ENCODE measurements at regions not wholly inside any gene's neighbourhood (a gene's known extent, or its start where the extent isn't known, plus 50 kb on each side); places are given as distances from the start of the nearest gene placed in this dataset.

DNA sequence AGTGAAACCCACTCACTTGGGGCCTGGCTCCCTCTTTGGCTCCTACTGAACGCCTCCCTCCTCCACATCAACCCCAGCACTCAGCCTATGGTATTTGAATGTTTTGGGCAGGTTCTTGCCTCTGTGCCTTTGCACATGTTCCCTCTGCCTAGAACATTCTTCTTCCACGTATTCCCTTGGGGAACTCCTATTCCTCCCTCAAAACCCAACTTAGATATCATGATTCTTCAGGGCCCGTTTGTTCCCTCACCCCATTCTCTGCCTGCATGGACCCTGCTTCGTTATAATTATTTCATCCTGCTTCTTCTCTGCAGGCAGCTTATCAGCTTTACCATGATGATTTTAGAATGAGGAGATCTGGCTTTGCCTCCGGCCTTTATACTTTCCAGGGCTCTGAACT, 215.0 kb upstream of the IER5L start (continued):
- TF ChIP-seq, protein P1, sequence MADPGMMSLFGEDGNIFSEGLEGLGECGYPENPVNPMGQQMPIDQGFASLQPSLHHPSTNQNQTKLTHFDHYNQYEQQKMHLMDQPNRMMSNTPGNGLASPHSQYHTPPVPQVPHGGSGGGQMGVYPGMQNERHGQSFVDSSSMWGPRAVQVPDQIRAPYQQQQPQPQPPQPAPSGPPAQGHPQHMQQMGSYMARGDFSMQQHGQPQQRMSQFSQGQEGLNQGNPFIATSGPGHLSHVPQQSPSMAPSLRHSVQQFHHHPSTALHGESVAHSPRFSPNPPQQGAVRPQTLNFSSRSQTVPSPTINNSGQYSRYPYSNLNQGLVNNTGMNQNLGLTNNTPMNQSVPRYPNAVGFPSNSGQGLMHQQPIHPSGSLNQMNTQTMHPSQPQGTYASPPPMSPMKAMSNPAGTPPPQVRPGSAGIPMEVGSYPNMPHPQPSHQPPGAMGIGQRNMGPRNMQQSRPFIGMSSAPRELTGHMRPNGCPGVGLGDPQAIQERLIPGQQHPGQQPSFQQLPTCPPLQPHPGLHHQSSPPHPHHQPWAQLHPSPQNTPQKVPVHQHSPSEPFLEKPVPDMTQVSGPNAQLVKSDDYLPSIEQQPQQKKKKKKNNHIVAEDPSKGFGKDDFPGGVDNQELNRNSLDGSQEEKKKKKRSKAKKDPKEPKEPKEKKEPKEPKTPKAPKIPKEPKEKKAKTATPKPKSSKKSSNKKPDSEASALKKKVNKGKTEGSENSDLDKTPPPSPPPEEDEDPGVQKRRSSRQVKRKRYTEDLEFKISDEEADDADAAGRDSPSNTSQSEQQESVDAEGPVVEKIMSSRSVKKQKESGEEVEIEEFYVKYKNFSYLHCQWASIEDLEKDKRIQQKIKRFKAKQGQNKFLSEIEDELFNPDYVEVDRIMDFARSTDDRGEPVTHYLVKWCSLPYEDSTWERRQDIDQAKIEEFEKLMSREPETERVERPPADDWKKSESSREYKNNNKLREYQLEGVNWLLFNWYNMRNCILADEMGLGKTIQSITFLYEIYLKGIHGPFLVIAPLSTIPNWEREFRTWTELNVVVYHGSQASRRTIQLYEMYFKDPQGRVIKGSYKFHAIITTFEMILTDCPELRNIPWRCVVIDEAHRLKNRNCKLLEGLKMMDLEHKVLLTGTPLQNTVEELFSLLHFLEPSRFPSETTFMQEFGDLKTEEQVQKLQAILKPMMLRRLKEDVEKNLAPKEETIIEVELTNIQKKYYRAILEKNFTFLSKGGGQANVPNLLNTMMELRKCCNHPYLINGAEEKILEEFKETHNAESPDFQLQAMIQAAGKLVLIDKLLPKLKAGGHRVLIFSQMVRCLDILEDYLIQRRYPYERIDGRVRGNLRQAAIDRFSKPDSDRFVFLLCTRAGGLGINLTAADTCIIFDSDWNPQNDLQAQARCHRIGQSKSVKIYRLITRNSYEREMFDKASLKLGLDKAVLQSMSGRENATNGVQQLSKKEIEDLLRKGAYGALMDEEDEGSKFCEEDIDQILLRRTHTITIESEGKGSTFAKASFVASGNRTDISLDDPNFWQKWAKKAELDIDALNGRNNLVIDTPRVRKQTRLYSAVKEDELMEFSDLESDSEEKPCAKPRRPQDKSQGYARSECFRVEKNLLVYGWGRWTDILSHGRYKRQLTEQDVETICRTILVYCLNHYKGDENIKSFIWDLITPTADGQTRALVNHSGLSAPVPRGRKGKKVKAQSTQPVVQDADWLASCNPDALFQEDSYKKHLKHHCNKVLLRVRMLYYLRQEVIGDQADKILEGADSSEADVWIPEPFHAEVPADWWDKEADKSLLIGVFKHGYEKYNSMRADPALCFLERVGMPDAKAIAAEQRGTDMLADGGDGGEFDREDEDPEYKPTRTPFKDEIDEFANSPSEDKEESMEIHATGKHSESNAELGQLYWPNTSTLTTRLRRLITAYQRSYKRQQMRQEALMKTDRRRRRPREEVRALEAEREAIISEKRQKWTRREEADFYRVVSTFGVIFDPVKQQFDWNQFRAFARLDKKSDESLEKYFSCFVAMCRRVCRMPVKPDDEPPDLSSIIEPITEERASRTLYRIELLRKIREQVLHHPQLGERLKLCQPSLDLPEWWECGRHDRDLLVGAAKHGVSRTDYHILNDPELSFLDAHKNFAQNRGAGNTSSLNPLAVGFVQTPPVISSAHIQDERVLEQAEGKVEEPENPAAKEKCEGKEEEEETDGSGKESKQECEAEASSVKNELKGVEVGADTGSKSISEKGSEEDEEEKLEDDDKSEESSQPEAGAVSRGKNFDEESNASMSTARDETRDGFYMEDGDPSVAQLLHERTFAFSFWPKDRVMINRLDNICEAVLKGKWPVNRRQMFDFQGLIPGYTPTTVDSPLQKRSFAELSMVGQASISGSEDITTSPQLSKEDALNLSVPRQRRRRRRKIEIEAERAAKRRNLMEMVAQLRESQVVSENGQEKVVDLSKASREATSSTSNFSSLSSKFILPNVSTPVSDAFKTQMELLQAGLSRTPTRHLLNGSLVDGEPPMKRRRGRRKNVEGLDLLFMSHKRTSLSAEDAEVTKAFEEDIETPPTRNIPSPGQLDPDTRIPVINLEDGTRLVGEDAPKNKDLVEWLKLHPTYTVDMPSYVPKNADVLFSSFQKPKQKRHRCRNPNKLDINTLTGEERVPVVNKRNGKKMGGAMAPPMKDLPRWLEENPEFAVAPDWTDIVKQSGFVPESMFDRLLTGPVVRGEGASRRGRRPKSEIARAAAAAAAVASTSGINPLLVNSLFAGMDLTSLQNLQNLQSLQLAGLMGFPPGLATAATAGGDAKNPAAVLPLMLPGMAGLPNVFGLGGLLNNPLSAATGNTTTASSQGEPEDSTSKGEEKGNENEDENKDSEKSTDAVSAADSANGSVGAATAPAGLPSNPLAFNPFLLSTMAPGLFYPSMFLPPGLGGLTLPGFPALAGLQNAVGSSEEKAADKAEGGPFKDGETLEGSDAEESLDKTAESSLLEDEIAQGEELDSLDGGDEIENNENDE (IDR thresholded peaks at IDR 0.05; ENCODE audit: insufficient replicate concordance, low read length), result no peak
- TF ChIP-seq CTBP2 (IDR thresholded peaks at IDR 0.05; ENCODE audit: borderline replicate concordance, insufficient read depth, insufficient read length, low read length), result no peak
- no peak for TF ChIP-seq KDM4A (IDR thresholded peaks at IDR 0.05; ENCODE audit: low read depth, low read length, severe bottlenecking)
- TF ChIP-seq SP4 (IDR thresholded peaks at IDR 0.05; ENCODE audit: low read length), result no peak
- TF ChIP-seq CBX8 (IDR thresholded peaks at IDR 0.05; ENCODE audit: borderline replicate concordance, low read depth, low read length), result no peak
- no peak for TF ChIP-seq EGR1 (IDR thresholded peaks at IDR 0.05; ENCODE audit: borderline replicate concordance, low read depth, low read length)
- TF ChIP-seq CREB1 (IDR thresholded peaks at IDR 0.05), result no peak
- TF ChIP-seq TEAD4 (IDR thresholded peaks at IDR 0.05; ENCODE audit: low read depth, low read length), result no peak
- no peak for TF ChIP-seq RBBP5 (IDR thresholded peaks at IDR 0.05; ENCODE audit: borderline replicate concordance, low read depth, low read length)
- no peak for TF ChIP-seq TAF7 (optimal IDR thresholded peaks at IDR 0.05; ENCODE audit: borderline replicate concordance, low read depth, low read length)
- TF ChIP-seq RNF2 (IDR thresholded peaks at IDR 0.05; ENCODE audit: borderline replicate concordance, low read depth, low read length, missing control alignments, poor library complexity, severe bottlenecking), result no peak
- TF ChIP-seq CEBPB (IDR thresholded peaks at IDR 0.05; ENCODE audit: low read depth, low read length), result no peak
- no peak for TF ChIP-seq SP2 (IDR thresholded peaks at IDR 0.05; ENCODE audit: low read length)
